HS-5 (cell line): ENCODE measurements at regions not wholly inside any gene's neighbourhood (a gene's known extent, or its start where the extent isn't known, plus 50 kb on each side); places are given as distances from the start of the nearest gene placed in this dataset.
"Not testable (repeated sequence)": the region's sequence is repeated elsewhere in the genome, so short reads cannot be mapped to it uniquely, and the experiment has no call there.

Source experiments
- DNase-seq: peaks from one replicate; pipeline ENCODE4 v3.0.0-alpha.2; 2012; ENCODE audit warnings: low read depth

DNA sequence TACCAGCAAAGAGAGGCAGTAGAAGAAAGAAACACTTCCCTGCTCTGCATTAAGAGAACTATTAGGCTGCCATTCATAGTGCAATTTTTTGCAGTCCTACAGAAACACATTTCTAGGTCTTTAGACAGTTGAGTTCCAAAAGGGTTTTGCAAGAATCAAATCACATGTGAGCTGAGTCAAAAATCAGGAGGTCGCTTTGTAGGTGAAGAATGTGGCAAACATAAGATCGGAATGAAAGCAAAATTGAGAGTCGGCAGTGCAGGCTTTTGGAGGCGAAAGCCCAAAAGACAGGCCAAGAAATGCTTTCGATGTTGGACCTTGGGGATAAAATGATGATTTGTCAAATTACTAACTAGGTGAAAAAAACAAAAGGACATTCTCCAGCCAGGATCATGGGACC lies 213.5 kb upstream of the NRIP1 start:
- DNase-seq = no peak

DNA sequence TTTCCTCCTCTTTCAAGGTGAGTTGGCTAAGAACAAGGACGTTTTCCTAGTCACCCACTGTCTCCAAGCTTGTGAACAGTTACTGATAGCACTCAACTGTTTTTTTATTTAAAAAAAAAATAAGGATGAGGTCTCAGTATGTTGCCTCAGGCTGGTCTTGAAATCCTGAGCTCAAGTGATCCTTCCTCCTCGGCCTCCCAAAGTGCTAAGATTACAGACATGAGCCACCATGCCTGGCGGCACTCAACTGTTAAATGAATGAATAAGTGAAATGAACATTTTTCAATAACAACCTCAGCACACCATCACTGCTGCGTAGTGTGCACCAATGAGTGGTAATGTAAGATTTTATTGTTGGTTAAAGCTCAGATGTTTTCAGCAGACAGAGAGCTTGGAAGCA lies 214.1 kb upstream of the NRIP1 start:
- DNase-seq = no peak

DNA sequence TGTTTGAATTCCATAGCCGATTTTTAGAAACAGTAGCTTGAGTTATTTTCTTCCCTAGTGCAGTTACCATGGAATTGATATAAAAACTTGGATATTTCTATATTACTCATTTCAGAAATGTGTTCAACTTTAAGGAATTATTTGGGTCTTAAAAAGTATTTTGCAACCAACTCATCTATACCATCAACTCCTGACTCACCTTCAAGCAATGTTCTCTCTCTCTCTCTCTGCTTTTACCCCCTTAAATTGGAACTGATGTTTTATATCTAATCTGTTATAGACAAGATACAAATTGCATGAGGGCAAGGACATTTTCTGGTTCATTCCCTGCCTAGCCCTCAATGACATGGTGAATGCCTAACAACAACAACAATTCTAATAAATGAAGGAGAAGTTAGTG lies 214.7 kb upstream of the NRIP1 start:
- DNase-seq = peak; percentile 56

DNA sequence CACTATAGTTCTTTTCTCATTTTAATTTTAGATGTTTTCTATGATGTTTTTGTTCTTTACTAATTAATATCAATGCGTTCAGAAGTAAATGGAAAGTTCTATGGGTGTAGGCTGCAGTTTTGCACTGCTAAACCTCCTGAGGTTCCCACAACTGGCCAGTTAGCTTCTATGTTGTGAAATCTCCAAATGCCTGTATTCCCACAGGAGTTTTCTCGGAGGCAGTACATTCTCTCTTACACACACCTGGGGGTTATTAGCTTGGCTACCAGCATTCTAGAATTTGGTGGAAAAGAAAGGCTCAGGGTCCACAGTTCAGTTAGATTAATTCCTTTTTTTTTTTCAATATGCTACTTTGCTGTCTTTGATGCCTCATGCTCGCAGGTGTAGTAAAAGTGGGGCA lies 216.9 kb upstream of the NRIP1 start:
- no peak for DNase-seq

DNA sequence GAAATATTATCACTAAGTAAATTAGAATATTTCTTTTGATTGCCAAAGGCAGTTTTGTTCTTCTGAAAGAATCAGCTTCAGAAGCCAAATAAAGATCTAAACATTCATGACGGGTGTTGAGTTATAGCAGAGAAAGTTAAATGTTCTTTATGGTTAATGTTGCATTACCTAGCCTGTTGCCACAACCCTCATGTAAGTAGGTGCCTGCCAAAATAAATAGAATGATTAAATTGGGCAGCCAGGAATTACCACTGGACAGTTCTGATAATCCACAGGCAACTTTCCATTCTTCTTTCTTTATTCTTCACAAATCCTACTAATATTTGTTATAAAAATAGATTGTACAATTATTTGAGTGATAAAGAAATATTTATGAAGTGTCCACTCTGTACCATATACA lies 217.9 kb upstream of the NRIP1 start:
- DNase-seq = no peak

DNA sequence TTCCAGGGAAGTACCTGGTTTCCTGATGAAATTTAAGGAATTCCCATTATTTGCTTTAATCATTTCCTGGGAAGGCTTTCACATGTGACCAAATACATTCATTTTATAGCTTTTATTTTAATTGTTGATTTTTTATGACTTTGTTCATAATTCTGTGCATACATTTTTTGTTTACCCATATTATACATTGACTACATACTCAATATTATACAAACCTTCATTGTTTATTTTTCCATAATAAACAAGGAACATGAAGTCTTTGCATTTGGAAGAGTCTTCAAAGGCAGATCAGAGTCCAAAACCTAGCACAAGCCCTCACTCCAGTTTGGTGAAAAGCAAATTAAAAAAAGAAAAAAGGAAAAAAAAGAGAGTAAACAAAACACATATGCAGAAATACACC lies 218.3 kb upstream of the NRIP1 start:
- no peak for DNase-seq

DNA sequence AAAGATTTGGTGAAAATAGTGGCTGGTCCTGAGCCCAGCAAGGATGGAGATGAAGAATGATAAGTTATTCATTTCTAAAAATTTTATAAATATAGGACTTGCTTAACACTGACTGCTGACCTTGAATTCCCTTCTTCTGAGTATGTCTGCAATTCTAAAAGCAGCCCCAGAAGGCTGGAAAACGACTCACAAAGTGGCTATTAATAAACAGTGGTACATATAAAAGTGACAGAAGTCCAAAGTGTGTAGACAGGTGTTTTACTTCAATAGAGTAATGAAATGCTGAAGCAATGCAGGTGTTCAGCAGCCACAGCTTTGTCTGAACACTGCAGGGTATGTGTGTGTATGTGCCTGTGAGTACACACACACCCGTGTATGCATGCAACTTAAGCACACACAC lies 219.0 kb upstream of the NRIP1 start:
- DNase-seq = no peak

DNA sequence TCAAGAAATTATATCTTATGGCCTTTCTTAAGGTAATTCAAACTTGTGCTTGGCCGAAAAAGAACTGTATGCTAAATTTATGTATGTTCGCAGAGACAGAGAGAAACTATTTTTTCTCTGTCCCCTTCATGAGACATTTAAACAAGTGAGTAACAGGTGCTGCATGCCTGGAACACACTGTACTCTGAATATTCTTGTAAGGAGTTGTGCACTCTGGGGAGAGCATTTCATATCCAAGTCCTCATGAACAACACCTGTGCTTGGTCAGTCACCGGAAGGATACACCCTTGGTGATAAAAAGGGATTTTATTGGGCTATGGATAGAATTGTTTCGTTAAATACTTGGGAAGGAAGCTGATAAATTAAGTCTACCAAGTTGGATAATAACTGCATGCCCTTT lies 220.8 kb upstream of the NRIP1 start:
- DNase-seq = no peak

DNA sequence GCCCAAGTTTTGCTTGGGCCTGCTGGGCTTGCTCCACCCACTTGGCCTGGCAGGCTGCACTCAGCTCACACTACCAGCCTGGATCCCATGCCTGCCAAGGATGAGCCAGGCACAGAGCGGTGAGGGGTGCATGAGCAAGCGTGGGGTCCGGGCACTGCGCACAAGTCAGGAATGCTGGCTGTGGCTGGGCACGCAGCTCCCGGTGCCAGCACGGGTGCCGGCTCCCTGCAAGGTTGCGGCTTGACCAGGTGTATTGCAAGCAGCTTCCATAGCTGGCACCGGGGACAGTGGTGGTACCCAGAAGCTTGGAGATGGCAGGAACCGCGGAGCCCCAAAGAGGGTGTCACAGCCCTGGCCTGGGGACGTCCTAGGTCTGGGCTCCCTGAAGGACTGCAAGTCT lies 224.4 kb upstream of the NRIP1 start:
- DNase-seq = no peak

DNA sequence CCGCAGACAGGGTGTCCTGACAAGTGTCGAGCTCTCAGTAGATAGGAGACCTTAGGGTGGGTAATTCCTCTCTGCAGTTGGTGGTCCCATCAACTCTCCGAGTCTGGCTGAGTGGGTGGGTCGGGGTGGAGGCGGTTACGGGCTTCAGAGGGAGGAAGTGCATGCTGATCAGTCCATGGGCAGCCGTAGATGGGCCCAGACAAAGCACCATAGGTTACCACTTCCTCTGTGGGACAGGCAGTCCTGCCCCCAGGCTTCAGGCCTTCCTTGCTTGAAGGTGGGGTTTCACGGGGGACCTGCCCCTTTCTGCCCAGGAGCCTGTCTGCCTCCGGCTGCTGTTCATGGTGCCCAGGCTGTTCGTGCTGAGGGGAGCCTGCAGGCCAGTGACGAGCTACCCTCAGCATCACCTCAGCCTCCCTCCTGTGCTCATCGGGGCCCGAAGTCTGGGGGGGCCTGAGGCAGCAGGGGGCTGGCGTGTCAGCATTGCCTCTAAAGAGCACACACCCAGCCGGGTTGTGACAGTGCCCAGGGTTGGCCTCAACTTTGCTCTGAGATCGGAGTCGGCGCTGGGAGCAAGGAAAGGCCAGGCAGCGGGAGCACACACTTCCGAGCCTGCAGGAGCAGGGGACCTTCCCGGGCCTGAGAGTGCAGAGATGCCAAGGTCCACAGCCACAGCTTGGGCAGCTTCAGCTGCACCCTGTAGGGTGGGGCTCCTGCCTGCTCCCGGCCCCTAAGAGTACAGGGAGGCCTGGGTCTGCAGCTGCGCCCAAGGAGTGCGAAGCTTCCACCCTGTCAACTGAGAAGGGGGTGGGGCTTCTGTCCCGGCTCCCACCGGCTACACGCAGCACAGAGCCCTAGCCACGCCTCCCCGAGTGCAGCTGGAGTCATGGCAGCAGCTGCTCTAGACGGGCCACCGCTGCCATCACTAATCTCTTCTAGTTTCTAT lies 225.4 kb upstream of the NRIP1 start:
- no peak for DNase-seq

DNA sequence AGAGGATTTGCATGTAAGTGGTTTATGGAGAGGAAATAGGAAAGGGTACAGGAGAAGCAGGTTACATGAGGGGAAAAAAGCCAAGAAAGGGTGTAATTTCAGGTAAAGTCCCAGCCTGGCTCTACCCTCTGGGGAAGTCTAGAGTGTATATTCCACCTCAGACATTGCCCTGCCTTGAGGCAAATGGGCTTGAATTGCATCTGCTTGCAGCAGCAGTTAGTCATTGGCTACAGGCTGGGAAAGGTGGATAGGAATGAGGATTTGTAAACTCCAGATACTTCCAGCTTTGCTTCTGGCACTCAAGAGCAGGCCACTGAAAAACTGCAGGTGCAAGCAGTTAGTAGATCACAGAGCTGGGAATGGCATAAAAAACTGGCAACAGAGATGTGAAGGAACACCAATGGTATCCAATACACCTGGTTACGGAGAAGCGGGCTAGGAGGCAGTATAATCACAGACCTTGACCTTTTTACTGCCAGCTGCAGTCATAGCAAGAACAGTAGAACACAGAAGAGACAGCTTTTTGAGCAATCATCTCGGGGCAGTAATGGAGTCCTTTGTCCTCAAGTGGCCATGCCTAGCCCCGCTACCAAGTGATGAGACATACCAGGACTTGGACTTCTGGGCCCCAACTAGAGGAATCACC lies 226.9 kb upstream of the NRIP1 start:
- DNase-seq = no peak

DNA sequence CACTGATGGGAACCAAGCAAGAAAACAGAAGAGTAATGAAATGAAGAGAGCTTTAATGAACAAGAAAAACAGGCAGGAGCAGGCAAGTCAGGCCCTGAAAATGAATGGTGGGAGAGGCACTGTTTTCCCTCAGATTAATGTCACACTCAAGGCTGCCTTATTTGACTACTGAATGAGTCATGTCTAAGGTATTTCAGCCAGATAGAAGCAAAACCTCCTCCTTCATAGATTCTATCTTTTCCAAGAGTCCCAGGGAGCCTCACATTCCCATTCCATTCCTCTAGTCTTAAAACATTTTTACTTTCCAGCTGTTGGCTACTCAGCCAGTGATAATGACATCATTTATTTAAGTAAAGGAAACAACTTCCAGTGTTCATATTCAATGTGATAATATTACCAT lies 228.4 kb upstream of the NRIP1 start:
- DNase-seq = peak; percentile 84

DNA sequence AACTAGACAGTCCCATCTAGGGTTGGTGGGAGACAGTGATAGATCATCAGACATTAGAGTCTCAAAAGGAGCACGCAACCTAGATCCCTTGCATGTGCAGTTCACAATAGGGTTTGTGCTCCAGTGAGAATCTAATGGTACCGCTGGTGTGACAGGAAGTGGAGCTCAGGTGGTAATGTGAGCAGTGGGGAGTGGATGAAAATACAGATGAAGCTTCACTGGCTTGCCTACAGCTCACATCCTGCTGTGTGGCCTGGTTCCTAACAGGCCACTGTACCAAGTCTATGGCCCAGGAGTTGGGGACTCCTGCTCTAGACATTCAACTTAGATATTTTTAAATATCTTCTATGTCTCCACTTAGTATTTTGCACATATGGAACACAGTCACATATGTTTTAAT lies 231.1 kb upstream of the NRIP1 start:
- no peak for DNase-seq

DNA sequence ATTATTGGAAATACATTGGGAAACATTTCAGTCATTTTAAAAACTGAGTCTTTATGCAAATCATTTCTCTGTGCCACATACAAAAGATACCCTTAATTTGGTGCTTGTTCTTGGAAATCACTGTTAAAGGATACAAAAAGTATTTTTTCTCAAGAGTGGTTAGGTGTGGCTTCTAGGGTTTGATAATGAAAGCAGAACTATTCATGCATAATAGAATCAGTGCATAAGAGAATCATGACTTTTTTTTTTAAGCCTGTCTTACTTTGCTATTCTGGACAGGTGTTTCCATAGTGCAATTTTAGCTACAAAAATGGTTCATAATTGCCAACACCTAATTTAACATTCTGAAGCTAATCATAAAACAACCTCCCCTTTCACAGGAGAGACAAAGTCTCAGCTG lies 233.0 kb upstream of the NRIP1 start:
- no peak for DNase-seq

DNA sequence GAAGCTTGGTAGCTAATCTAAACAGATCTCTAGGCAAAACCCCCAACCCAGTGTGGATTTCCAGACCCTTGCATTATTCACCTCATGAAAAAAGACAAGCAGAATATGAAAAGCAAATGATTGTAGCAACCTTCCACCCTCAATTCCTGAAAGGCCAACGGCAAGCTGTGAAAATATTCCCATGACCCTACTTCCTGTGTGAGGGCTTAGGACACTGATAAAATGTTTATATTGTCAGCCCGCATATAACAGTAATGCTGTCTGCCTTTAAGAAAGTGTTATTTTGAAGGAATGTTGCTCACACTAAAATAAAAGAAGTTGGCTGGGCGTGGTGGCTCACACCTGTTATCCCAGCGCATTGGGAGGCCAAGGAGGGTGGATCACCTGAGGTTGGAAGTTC lies 233.5 kb upstream of the NRIP1 start:
- DNase-seq = no peak

DNA sequence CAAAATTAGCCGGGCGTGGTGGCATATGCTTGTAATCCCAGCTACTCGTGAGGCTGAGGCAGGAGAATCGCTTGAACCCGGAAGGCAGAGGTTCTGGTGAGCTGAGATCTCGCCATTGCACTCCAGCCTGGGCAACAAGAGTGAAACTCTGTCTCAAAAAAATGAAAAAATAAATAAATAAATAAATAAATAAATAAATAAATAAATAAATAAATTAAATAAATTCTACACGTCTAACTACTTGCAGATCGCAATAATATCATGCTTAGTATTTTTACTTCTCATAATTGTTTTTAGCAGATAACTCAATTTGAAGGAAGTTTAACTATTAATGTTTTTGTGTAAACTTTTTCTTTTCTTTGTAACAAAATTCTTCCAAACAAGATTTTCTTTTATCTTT lies 234.0 kb upstream of the NRIP1 start:
- DNase-seq = not testable (repeated sequence)

DNA sequence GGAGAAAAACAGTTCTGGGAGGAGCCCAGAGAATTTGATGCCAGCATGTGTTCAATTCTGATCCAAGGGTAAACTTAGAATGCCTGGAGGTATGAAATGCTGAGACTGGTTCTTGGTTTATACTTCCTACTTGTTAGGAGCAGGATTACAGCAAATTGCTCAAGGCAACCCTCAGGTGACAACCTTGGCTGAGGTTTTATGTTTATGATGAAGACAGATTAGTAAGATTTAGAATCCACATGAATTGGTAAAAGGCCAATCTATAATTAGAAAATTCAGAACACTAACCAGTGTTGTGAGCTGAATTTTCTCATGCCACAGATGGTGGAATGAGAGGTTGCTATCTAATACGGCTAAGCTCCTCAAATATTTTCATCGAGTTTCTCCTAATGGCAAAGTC lies 235.3 kb upstream of the NRIP1 start:
- DNase-seq = no peak

DNA sequence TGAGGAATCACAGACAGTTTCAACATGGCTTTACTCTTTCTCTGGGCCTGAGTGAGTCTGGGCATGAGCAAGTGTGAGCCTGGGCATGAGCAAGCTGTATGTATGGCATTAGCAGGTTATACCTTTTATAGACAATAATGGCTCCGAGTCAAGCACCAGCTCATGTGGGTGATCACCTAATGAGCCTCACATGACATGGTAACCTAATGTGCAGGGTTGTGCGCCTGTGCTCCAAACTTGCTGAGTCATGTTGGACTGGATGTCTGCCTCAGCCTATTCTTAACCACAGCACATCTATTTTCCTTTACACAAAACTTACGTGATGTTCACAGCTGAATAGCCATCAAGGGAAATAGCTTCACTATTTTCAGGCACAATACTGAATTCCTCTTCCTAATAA lies 236.2 kb upstream of the NRIP1 start:
- DNase-seq = no peak

DNA sequence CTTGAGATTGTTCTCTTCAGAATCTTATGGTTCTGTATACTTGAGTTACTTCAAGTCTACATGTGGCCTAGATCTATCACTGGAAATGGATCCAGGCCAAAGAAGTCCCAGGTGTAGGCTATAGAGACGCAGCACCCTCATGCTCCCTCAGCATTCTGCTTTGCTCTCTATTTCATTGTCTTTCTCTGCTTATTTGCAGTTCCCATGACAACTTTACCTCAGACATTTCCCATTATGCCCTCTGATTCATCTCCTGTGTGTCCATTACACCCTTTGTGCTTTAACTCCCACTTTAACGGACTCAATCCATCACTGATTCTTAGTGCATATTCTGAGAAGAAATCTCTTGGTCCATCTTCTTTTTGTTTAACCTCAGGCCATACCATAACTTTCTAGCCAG lies 236.9 kb upstream of the NRIP1 start:
- no peak for DNase-seq

DNA sequence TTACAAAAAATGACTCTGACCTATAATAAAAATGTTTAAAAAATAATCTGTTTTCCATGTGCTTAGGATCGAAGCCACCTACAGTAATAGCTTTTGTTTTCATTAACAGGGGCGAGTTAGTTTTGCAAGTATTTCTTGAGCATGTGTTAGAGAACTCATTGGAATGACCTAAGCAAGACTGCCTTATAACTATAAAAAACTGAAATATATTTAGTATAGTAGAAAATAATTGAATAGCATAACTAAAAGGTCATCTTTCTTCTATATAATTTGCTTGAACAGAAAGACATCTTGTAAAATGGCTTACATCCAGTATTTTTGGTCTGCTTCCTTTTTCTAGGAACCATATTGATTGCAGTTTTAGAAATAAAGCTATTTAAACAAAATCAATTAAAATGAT lies 241.5 kb upstream of the NRIP1 start:
- no peak for DNase-seq

DNA sequence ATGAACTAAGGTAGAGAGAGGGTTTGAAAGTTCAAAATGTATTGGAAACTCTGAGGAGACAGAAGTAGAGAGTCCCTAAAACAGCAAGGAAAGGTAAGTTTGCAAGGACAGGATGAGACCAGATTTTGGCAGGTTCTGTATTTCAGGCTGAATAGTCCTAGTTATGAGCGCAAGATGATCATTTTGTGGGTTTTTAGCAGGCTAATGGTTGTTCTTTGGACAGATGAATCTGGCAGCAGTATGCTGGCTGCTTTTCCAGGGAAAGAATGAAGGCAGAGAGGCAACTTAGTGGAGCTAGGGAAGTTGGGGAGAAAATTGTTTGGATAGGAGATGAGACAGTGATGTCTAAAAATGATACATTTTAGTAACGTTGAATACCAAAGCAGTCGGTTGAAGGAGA lies 243.5 kb upstream of the NRIP1 start:
- no peak for DNase-seq

DNA sequence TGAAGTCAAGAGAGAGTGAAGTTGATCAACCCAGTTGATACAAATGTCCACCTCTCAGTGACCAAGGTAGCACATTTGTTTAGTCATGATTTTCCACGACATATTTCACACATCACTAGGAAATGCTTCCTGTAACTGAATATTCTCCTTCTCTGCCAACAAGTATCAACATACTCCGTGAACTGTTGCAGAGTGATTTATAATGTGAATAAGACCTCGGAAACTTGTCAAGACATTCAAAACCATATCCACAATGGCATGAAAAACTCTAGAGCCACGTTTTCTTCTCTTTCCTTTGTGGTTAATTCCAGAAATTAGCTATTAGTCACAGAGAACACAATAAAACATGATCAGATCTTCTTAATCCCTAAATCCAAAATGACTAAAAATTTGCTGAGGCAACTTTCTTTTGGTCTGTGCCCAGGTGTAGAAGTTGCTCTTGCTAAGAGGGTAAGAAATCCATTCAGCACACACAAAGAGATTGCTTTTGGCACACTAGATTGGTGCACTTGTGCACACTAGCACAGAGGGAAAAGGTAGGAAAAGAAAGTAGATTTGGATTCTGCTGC lies 244.3 kb upstream of the NRIP1 start:
- DNase-seq = no peak

DNA sequence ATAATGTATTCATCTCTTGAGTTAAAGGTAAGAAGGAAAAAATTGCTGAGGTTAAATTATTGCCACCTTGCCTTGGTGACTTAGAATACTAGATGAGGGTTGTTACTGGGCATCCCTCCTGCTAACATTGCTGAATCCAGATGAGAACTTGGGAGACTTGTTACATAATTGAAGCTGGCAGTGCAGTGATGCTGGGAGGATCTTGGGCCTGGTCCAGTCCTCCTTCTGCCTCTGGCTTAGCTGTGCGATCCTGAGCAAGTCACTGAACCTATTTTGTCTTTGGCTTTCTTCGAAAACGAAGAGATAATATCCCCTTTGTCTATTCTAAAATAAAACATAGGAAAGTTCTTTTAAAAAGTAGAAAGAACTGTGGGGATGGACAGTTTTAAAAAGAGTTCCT lies 244.9 kb upstream of the NRIP1 start:
- DNase-seq = no peak
